Upper lobe of left lung (tissue), 6 donors: ENCODE measurements at regions not wholly inside any gene's neighbourhood (a gene's known extent, or its start where the extent isn't known, plus 50 kb on each side); places are given as distances from the start of the nearest gene placed in this dataset.

ENCODE experiments used
- ATAC-seq, 2 donors: fragments of 200-7000 bp; cut with Tn5 transposase; one replicate each; pipeline ENCODE4 v1.9.1; 2022; ENCODE audit warnings: mild to moderate bottlenecking in 2 of 2, moderate library complexity in 2 of 2; ENCODE audit not compliant: low FRiP score in 2 of 2
- DNase-seq, 2 donors: peaks; one replicate each; pipeline ENCODE4 v3.0.0-alpha.2; 2019 to 2020
- H3K27ac ChIP-seq, 4 donors: fragments of 200-600 bp; sonication (generic); one replicate each; pipeline ENCODE4 v1.5.1; 2016 to 2019
- H3K27me3 ChIP-seq, 4 donors: fragments of 200-600 bp; sonication (generic); one replicate each; pipeline ENCODE4 v1.5.1; 2017 to 2019
- H3K36me3 ChIP-seq, 4 donors: fragments of 200-600 bp; sonication (generic); one replicate each; pipeline ENCODE4 v1.5.1; 2016 to 2019
- H3K4me1 ChIP-seq, 4 donors: fragments of 200-600 bp; sonication (generic); one replicate each; pipeline ENCODE4 v1.5.1; 2018 to 2019
- H3K4me3 ChIP-seq, 4 donors: fragments of 200-600 bp; sonication (generic); one replicate each; pipeline ENCODE4 v1.5.1; 2017 to 2019; ENCODE audit warnings: mild to moderate bottlenecking in 2 of 4, moderate library complexity in 1 of 4
- H3K9me3 ChIP-seq, 4 donors: fragments of 200-600 bp; sonication (generic); one replicate each; pipeline ENCODE4 v1.5.1; 2018 to 2019
- CTCF ChIP-seq, 6 experiments: fragments of 450-650 bp in 4 of 6; fragments of 200-600 bp in 2 of 6; sonication (generic) in 2 of 6; IDR thresholded peaks; one replicate each; pipeline ENCODE4 v1.5.1; 2016 to 2019; ENCODE audit warnings: antibody characterized with exemption in 6 of 6
- EP300 ChIP-seq, 4 donors: sonication (generic); formaldehyde crosslinking; IDR thresholded peaks; one replicate each; pipeline ENCODE4 v1.5.1; 2017; ENCODE audit warnings: antibody characterized with exemption in 4 of 4, control low read depth in 2 of 4
- POLR2A ChIP-seq, 4 donors: fragments of 450-650 bp; IDR thresholded peaks; one replicate each; pipeline ENCODE4 v1.5.1; 2016 to 2017; ENCODE audit warnings: antibody characterized with exemption in 4 of 4, mild to moderate bottlenecking in 2 of 4
- POLR2AphosphoS5 ChIP-seq, 2 donors: sonication (generic); formaldehyde crosslinking; IDR thresholded peaks; one replicate each; pipeline ENCODE4 v1.5.1; 2017; ENCODE audit warnings: antibody characterized with exemption in 2 of 2
- WGBS, 2 donors: methylation state at CpG; one replicate each; pipeline ENCODE4 v1.1.5; 2017 to 2018; 5-methylcytosine and 5-hydroxymethylcytosine counted together
- donor health status: DM: no; HTN: no; CAD: no; lungs with moderate emphysema.
- donor health status: DM: no; HTN: yes; CAD: no; lungs with severe emphysema.

- TF ChIP-seq EP300 (IDR thresholded peaks at IDR 0.05) (no peak), POLR2AphosphoS5 (IDR thresholded peaks at IDR 0.05) (no peak), CTCF (IDR thresholded peaks at IDR 0.05) (no peak), POLR2A (IDR thresholded peaks at IDR 0.05) (no peak)
- Histone ChIP-seq H3K4me3 (no peak overlapping the region), H3K4me1 (no peaks in the 10 kb centered on the region), H3K27ac (no peak overlapping the region), H3K27me3 (no peaks in the 10 kb centered on the region), H3K9me3 (no peaks in the 10 kb centered on the region), H3K36me3 (no peaks in the 10 kb centered on the region)
- WGBS, 2 donors = 56 to 59% methylated on average over 4 of the region's 4 CpGs
- no peak for DNase-seq
- no peak for ATAC-seq
Observed at GRCh38 chr2:123720760-123721159, 304.3 kb upstream of the CNTNAP5 start.

GRCh38 chr2:123723706-123724105, 301.4 kb upstream of the CNTNAP5 start:
- Histone ChIP-seq H3K4me3 (no peak overlapping the region), H3K27me3 (no peaks in the 10 kb centered on the region), H3K36me3 (no peaks in the 10 kb centered on the region), H3K27ac (no peak overlapping the region), H3K9me3 (no peaks in the 10 kb centered on the region), H3K4me1 (no peaks in the 10 kb centered on the region)
- no peak for ATAC-seq
- TF ChIP-seq POLR2AphosphoS5 (IDR thresholded peaks at IDR 0.05) (no peak), POLR2A (IDR thresholded peaks at IDR 0.05) (no peak), EP300 (IDR thresholded peaks at IDR 0.05) (no peak), CTCF (IDR thresholded peaks at IDR 0.05) (no peak)
- WGBS, 2 donors = 71 to 81% methylated on average over 2 of the region's 2 CpGs
- no peak for DNase-seq

GRCh38 chr2:123732563-123732962, 292.5 kb upstream of the CNTNAP5 start:
- no peak for ATAC-seq
- Histone ChIP-seq H3K36me3 (no peaks in the 10 kb centered on the region), H3K27ac (no peak overlapping the region), H3K9me3 (no peaks in the 10 kb centered on the region), H3K4me1 (no peaks in the 10 kb centered on the region), H3K27me3 (no peaks in the 10 kb centered on the region), H3K4me3 (no peak overlapping the region)
- TF ChIP-seq POLR2A (IDR thresholded peaks at IDR 0.05) (no peak), EP300 (IDR thresholded peaks at IDR 0.05) (no peak), CTCF (IDR thresholded peaks at IDR 0.05) (no peak), POLR2AphosphoS5 (IDR thresholded peaks at IDR 0.05) (no peak)
- no peak for DNase-seq

- DNase-seq = no peak
- no peak for ATAC-seq
- Histone ChIP-seq H3K4me3 (no peak overlapping the region), H3K4me1 (no peaks in the 10 kb centered on the region), H3K9me3 (no peaks in the 10 kb centered on the region), H3K36me3 (no peaks in the 10 kb centered on the region), H3K27ac (no peak overlapping the region), H3K27me3 (no peaks in the 10 kb centered on the region)
- TF ChIP-seq EP300 (IDR thresholded peaks at IDR 0.05) = no peak
- no peak for TF ChIP-seq POLR2A (IDR thresholded peaks at IDR 0.05)
- TF ChIP-seq POLR2AphosphoS5 (IDR thresholded peaks at IDR 0.05) = no peak
- no peak for TF ChIP-seq CTCF (IDR thresholded peaks at IDR 0.05)
Observed at GRCh38 chr2:123737371-123737770, 287.7 kb upstream of the CNTNAP5 start.

GRCh38 chr2:123738643-123739042, 286.4 kb upstream of the CNTNAP5 start:
- no peak for DNase-seq
- no peaks in the 10 kb centered on the region for H3K9me3 ChIP-seq
- TF ChIP-seq POLR2AphosphoS5 (IDR thresholded peaks at IDR 0.05) (no peak), CTCF (IDR thresholded peaks at IDR 0.05) (no peak), EP300 (IDR thresholded peaks at IDR 0.05) (no peak), POLR2A (IDR thresholded peaks at IDR 0.05) (no peak)

More at GRCh38 chr2:123738643-123739042, 286.4 kb upstream of the CNTNAP5 start:
- 37 to 42% methylated on average over 1 of the region's 1 CpG for WGBS, 2 donors
- Histone ChIP-seq H3K36me3 (no peaks in the 10 kb centered on the region), H3K27ac (no peak overlapping the region), H3K4me1 (no peaks in the 10 kb centered on the region), H3K27me3 (no peaks in the 10 kb centered on the region), H3K4me3 (no peak overlapping the region)
- peak in 1 of 2 donors; percentile 42 for ATAC-seq
